ENCODE measurements at regions not wholly inside any gene's neighbourhood (a gene's known extent, or its start where the extent isn't known, plus 50 kb on each side); places are given as distances from the start of the nearest gene placed in this dataset.
"Not testable (repeated sequence)": the region's sequence is repeated elsewhere in the genome, so short reads cannot be mapped to it uniquely, and the experiment has no call there.

- ATAC-seq: peak; percentile 8; the same call in 2 of the 3 replicates
- TF ChIP-seq, protein P1, sequence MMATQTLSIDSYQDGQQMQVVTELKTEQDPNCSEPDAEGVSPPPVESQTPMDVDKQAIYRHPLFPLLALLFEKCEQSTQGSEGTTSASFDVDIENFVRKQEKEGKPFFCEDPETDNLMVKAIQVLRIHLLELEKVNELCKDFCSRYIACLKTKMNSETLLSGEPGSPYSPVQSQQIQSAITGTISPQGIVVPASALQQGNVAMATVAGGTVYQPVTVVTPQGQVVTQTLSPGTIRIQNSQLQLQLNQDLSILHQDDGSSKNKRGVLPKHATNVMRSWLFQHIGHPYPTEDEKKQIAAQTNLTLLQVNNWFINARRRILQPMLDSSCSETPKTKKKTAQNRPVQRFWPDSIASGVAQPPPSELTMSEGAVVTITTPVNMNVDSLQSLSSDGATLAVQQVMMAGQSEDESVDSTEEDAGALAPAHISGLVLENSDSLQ (IDR thresholded peaks at IDR 0.05): peak; percentile 17; the same call in 1 of the 2 replicates
- TF ChIP-seq MAX (CRISPR knock-in tag; IDR thresholded peaks at IDR 0.05) (0 out of 2 replicates have a peak, but pooled peaks have one; percentile 20), MEIS2 (IDR thresholded peaks at IDR 0.05; ENCODE audit: partially characterized antibody) (peak; percentile 60), NFIC (IDR thresholded peaks at IDR 0.05) (peak; percentile 83)
- TF ChIP-seq, protein P2, sequence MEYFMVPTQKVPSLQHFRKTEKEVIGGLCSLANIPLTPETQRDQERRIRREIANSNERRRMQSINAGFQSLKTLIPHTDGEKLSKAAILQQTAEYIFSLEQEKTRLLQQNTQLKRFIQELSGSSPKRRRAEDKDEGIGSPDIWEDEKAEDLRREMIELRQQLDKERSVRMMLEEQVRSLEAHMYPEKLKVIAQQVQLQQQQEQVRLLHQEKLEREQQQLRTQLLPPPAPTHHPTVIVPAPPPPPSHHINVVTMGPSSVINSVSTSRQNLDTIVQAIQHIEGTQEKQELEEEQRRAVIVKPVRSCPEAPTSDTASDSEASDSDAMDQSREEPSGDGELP (CRISPR knock-in tag; IDR thresholded peaks at IDR 0.05; ENCODE audit: borderline replicate concordance): peak; percentile 52; the same call in 1 of the 2 replicates
- H2AFZ ChIP-seq (ENCODE audit: low read depth, low read length); intact Hi-C loops (cut with micrococcal nuclease); H3K9me1 ChIP-seq (ENCODE audit: control insufficient read depth, insufficient read depth, low read length); H3K79me2 ChIP-seq (ENCODE audit: control insufficient read depth, insufficient read depth, low read length); H3K4me3 ChIP-seq; H4K20me1 ChIP-seq (replicated peaks; ENCODE audit: control insufficient read depth, insufficient read depth, low read length); in situ Hi-C loops (cut with MboI); BruUV-seq (replicated peaks); DNase-seq (ENCODE audit: extremely low read depth in 1 of 4, low spot score in 3 of 4); H3K36me3 ChIP-seq (ENCODE audit: control insufficient read depth, insufficient read depth, low read length); CTCF ChIA-PET (ENCODE audit: low intra/inter-chr PET ratio); H3K9me3 ChIP-seq (replicated peaks; ENCODE audit: control insufficient read depth, insufficient read depth, low read depth, low read length): not testable (repeated sequence)
- peaks cover 4 to 10% of the 10 kb centered on the region in 2 experiments; a peak in 3 of 5 replicates for H3K27me3 ChIP-seq (ENCODE audit: control insufficient read depth in 2 of 2, insufficient read depth in 2 of 2, low read length in 2 of 2)
- peak overlapping the region; percentile 15; the same call in 1 of the 3 replicates for H3K27ac ChIP-seq (ENCODE audit: extremely low read depth, low read depth, low read length)
- 0% methylated on average over 2 of the region's 3 CpGs for WGBS (ENCODE audit: insufficient coverage, low coverage, missing lambda C conversion rate)
- H3K9ac ChIP-seq (ENCODE audit: insufficient read depth in 1 of 2, low read depth in 2 of 2, low read length in 2 of 2): 0 out of 4 replicates have a peak overlapping the region, but pooled peaks of 1 of the 2 experiments have one; percentile 20
- H3K4me2 ChIP-seq (ENCODE audit: insufficient read depth, low read length): peak overlapping the region; percentile 37
- POLR2A ChIA-PET: interaction anchor here (0.6 to 0.8 kb wide), 3 partner anchors 14 to 249 kb away, joined by 3 to 4 read pairs (median 3); no protein-coding TSS in a partner anchor
- peak; percentile 48 for FAIRE-seq
- peaks cover 22 to 71% of the 10 kb centered on the region in 2 experiments for H3K4me1 ChIP-seq (replicated peaks in 1 of 2; ENCODE audit: control insufficient read depth in 2 of 2, insufficient read depth in 2 of 2, low read length in 2 of 2)
These were observed 86.5 kb upstream of the SFSWAP start for GRCh38 chr12:131624369-131624739.
